K562 (cell line): ENCODE measurements at regions not wholly inside any gene's neighbourhood (a gene's known extent, or its start where the extent isn't known, plus 50 kb on each side); places are given as distances from the start of the nearest gene placed in this dataset.

Source experiments
- ATAC-seq: fragments of 200-7000 bp; cut with Tn5 transposase; 3 replicates; pipeline ENCODE4 v1.9.1; 2020; ENCODE audit warnings: moderate library complexity
- BruUV-seq: library from RNA; stranded (reverse); fragments of 400-500 nt; replicated peaks from 2 replicates; lab custom pipeline; 2021; lab: Mats Ljungman, UMichigan
- CTCF ChIA-PET: fragments of 300-600 bp; formaldehyde crosslinking; extraction: SDS; loops from one replicate; lab custom pipeline; 2021; ENCODE audit warnings: low intra/inter-chr PET ratio; lab: Yijun Ruan, JAX
- POLR2A ChIA-PET: fragments of 300-600, 350-650 bp; sonication (Branson Sonifier 250); formaldehyde crosslinking; extraction: SDS; loops from one replicate; lab custom pipeline; 2021; ENCODE audit warnings: antibody characterized with exemption, inconsistent platforms; lab: Yijun Ruan, JAX
- DNase-seq, 4 experiments: peaks; one replicate each; pipeline versions ENCODE4 v3.0.0 to v3.0.0-alpha.2; 2011 to 2018; ENCODE audit warnings: low spot score in 3 of 4, mixed read lengths in 3 of 4; ENCODE audit errors: extremely low read depth in 1 of 4
- FAIRE-seq: peaks from 2 replicates; lab custom pipeline; 2011; peaks lifted over from hg19 to GRCh38; lab: Jason Lieb, UNC
- H2AFZ ChIP-seq: 2 replicates; pipeline ENCODE4 v1.6.0; 2011; ENCODE audit warnings: low read depth, low read length, control low read depth, inconsistent platforms
- H3K27ac ChIP-seq: fragments of 200-600 bp; 3 replicates; pipeline ENCODE4 v1.8.0; 2011; ENCODE audit warnings: low read depth, mild to moderate bottlenecking, control low read depth, inconsistent platforms, low read length, moderate library complexity, mixed read lengths; ENCODE audit errors: extremely low read depth
- H3K27me3 ChIP-seq, 2 experiments: fragments of 300-600 bp in 1 of 2; 2 replicates in 1 of 2; 3 replicates in 1 of 2; pipeline versions ENCODE4 v1.6.0 to v1.8.0; 2011; ENCODE audit warnings: inconsistent platforms in 2 of 2, low read length in 2 of 2, mild to moderate bottlenecking in 1 of 2, mixed read lengths in 1 of 2, moderate library complexity in 1 of 2; ENCODE audit not compliant: control insufficient read depth in 2 of 2, insufficient read depth in 2 of 2
- H3K36me3 ChIP-seq: fragments of 300-600 bp; 3 replicates; pipeline ENCODE4 v1.8.0; 2011; ENCODE audit warnings: mild to moderate bottlenecking, low read length, inconsistent platforms; ENCODE audit not compliant: control insufficient read depth, insufficient read depth
- H3K4me1 ChIP-seq, 2 experiments: fragments of 200-600 bp in 1 of 2; replicated peaks in 1 of 2; 2 replicates in 1 of 2; 3 replicates in 1 of 2; pipeline versions ENCODE4 v1.5.1 to v1.8.0; 2011; ENCODE audit warnings: inconsistent platforms in 2 of 2, low read length in 2 of 2, mild to moderate bottlenecking in 1 of 2, mixed read lengths in 1 of 2, moderate library complexity in 1 of 2; ENCODE audit not compliant: control insufficient read depth in 2 of 2, insufficient read depth in 2 of 2
- H3K4me2 ChIP-seq: 2 replicates; pipeline ENCODE4 v1.6.1; 2011; ENCODE audit warnings: low read length, control low read depth, inconsistent platforms, mixed read lengths; ENCODE audit not compliant: insufficient read depth
- H3K4me3 ChIP-seq: fragments of 200-600 bp; sonication (generic), shearing (Covaris generic); 2 replicates; pipeline ENCODE4 v1.5.1; 2016; ENCODE audit warnings: control low read depth, inconsistent platforms
- H3K79me2 ChIP-seq: fragments of 200-600 bp; 3 replicates; pipeline ENCODE4 v1.8.0; 2011; ENCODE audit warnings: low read length, inconsistent platforms; ENCODE audit not compliant: control insufficient read depth, insufficient read depth
- H3K9ac ChIP-seq, 2 experiments: 2 replicates each; pipeline versions ENCODE4 v1.6.0 to v1.6.1; 2011; ENCODE audit warnings: low read depth in 2 of 2, low read length in 2 of 2, control low read depth in 1 of 2, inconsistent platforms in 1 of 2, mild to moderate bottlenecking in 1 of 2, mixed read lengths in 1 of 2; ENCODE audit not compliant: insufficient read depth in 1 of 2
- H3K9me1 ChIP-seq: one replicate; pipeline ENCODE4 v1.6.0; 2011; ENCODE audit warnings: inconsistent platforms, mild to moderate bottlenecking, low read length, moderate library complexity; ENCODE audit not compliant: control insufficient read depth, insufficient read depth
- H3K9me3 ChIP-seq: replicated peaks from 2 replicates; pipeline ENCODE4 v1.5.1; 2011; ENCODE audit warnings: low read depth, low read length, inconsistent platforms; ENCODE audit not compliant: control insufficient read depth, insufficient read depth
- H4K20me1 ChIP-seq: replicated peaks from 2 replicates; pipeline ENCODE4 v1.6.1; 2011; ENCODE audit warnings: low read length, inconsistent platforms, mixed read lengths; ENCODE audit not compliant: control insufficient read depth, insufficient read depth
- BRD4 ChIP-seq: fragments of 200-600 bp; sonication (generic); IDR thresholded peaks from 2 replicates; pipeline ENCODE4 v1.6.1; 2017; ENCODE audit warnings: inconsistent platforms
- CBX8 ChIP-seq: fragments of 200-600 bp; sonication (generic); IDR thresholded peaks from 2 replicates; pipeline ENCODE4 v1.6.1; 2012; ENCODE audit warnings: borderline replicate concordance, mixed run types, low read depth, mild to moderate bottlenecking, moderate library complexity, mixed read lengths, low read length, control low read depth, inconsistent platforms; ENCODE audit not compliant: poor library complexity, severe bottlenecking; ENCODE audit errors: extremely low read depth
- PTTG1 ChIP-seq: fragments of 450-650 bp; IDR thresholded peaks from 2 replicates; pipeline ENCODE4 v1.6.1; 2016; ENCODE audit warnings: low read depth, mild to moderate bottlenecking, missing genetic modification characterization, missing compliant biosample characterization
- ZNF324 ChIP-seq: fragments of 250-450 bp; sonication (Bioruptor Pico); IDR thresholded peaks from 2 replicates; pipeline ENCODE4 v1.4.0; 2020; ENCODE audit warnings: mild to moderate bottlenecking
- ZNF644 ChIP-seq: fragments of 200-800 bp; sonication (Bioruptor generic); IDR thresholded peaks from 2 replicates; pipeline ENCODE4 v1.6.1; 2016; ENCODE audit warnings: low read depth, missing genetic modification characterization, missing compliant biosample characterization
- WGBS: fragments of 100-300 bp; shearing (Covaris generic); methylation state at CpG from one replicate; pipeline ENCODE4 v1.1.6; 2016; ENCODE audit warnings: low coverage, mixed read lengths; ENCODE audit not compliant: insufficient coverage; ENCODE audit errors: missing lambda C conversion rate; 5-methylcytosine and 5-hydroxymethylcytosine counted together
- in situ Hi-C: fragments of 300-500 bp; cut with MboI; formaldehyde crosslinking; loops from 4 replicates; pipeline ENCODE4 v1.15.0; 2018; ENCODE audit warnings: inconsistent platforms, mixed read lengths
- intact Hi-C: fragments of 100-400 bp; cut with micrococcal nuclease; formaldehyde crosslinking; loops from 2 replicates; pipeline ENCODE4 v1.14.2; 2022
- TF ChIP-seq, protein P1 (sequence below): sonication (generic); formaldehyde crosslinking; IDR thresholded peaks from 2 replicates; pipeline ENCODE4 v1.8.1; 2023; ENCODE audit warnings: mild to moderate bottlenecking, missing genetic modification reagents

DNA sequence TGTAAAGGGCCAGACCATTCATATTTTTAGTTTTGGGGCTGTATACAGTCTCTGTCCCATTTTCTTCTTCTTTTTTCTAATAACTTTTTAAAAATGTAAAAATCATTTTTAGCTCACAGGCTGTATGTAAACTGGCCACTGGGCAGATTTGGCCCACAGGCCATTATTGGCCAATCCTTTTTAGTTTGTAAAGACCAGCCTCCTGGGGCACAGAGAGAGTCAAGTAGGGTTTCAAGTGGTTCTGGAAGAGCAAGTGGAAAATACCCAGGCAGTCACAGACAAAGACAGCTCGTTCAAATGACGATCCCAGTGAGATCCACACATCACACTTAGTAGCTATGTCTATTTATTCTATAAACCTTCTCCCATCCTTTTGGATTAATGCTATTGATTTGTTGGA is 150.2 kb upstream of the ARHGAP20 start:
- 0% methylated on average over 2 of the region's 2 CpGs for WGBS
- no peak overlapping the region for H2AFZ ChIP-seq
- POLR2A ChIA-PET = no interaction called here
- H3K4me1 ChIP-seq = no peaks in the 10 kb centered on the region
- FAIRE-seq (no peak), ATAC-seq (no peak), DNase-seq (no peak)
- intact Hi-C loops = no loop called here
- no peak overlapping the region for H3K4me3 ChIP-seq
- in situ Hi-C loops = no loop called here
- no peaks in the 10 kb centered on the region for H3K79me2 ChIP-seq
- no TSS peak for BruUV-seq
- H3K27me3 ChIP-seq = no peaks in the 10 kb centered on the region
- CTCF ChIA-PET = no interaction called here
- no peaks in the 10 kb centered on the region for H3K9me1 ChIP-seq
- H3K36me3 ChIP-seq = no peaks in the 10 kb centered on the region
- no peak overlapping the region for H3K9ac ChIP-seq
- H3K4me2 ChIP-seq = no peak overlapping the region
- H3K27ac ChIP-seq = no peak overlapping the region
- H4K20me1 ChIP-seq = no peaks in the 10 kb centered on the region
- no peaks in the 10 kb centered on the region; the same call in 1 of the 2 replicates for H3K9me3 ChIP-seq
- TF ChIP-seq CBX8 (no peak), ZNF644 (tag) (no peak), BRD4 (no peak), PTTG1 (no peak), ZNF324 (CRISPR knock-in tag) (no peak)
- TF ChIP-seq, protein P1, sequence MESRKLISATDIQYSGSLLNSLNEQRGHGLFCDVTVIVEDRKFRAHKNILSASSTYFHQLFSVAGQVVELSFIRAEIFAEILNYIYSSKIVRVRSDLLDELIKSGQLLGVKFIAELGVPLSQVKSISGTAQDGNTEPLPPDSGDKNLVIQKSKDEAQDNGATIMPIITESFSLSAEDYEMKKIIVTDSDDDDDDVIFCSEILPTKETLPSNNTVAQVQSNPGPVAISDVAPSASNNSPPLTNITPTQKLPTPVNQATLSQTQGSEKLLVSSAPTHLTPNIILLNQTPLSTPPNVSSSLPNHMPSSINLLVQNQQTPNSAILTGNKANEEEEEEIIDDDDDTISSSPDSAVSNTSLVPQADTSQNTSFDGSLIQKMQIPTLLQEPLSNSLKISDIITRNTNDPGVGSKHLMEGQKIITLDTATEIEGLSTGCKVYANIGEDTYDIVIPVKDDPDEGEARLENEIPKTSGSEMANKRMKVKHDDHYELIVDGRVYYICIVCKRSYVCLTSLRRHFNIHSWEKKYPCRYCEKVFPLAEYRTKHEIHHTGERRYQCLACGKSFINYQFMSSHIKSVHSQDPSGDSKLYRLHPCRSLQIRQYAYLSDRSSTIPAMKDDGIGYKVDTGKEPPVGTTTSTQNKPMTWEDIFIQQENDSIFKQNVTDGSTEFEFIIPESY (CRISPR knock-in tag) = no peak
- TF ChIP-seq, all 486 proteins: peak for 0
